GM18858 (cell line): ENCODE measurements at regions not wholly inside any gene's neighbourhood (a gene's known extent, or its start where the extent isn't known, plus 50 kb on each side); places are given as distances from the start of the nearest gene placed in this dataset.
"Not testable (repeated sequence)": the region's sequence is repeated elsewhere in the genome, so short reads cannot be mapped to it uniquely, and the experiment has no call there.

Source experiments
- ATAC-seq: cut with Tn5 transposase; IDR thresholded peaks from one replicate; pipeline ENCODE4 v1.9.1; 2021; ENCODE audit not compliant: unreplicated experiment

DNA sequence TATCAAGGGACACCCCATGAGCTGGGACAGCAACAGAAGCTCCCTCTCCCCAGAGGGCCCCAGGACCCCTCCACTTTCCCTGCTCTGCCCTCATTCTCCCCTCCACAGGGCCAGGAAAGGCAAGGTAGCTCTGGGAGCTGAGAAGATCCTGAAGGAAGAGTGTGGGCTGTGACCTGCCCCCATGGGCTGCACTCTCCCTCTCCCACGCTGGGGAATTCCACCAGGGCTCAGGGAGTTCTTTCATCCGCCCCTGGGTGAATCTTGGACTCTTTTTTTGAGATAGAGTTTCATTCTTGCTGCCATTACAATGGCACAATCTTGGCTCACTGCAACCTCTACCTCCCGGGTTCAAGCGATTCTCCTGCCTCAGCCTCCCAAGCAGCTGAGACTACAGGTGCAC, 73.8 kb downstream of the C9orf50 start:
- ATAC-seq, result no peak

DNA sequence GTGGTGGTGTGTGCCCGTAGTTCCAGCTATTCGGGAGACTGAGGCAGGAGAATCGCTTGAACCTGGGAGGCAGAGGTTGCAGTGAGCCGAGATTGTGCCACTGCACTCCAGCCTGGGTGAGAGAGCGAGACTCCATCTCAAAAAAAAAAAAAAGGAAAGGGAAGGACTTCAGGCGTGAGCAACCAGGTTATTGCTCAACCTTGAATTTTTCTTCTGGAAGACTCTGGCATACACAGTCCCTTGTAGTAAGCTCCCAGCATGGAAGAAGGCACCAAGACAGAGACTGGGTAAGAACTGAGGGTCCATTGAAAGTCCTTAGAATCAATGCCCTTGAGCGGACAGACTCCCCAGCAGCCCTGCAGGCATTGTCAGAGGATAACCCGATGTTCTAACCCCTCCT, 75.0 kb downstream of the C9orf50 start:
- not testable (repeated sequence) for ATAC-seq

DNA sequence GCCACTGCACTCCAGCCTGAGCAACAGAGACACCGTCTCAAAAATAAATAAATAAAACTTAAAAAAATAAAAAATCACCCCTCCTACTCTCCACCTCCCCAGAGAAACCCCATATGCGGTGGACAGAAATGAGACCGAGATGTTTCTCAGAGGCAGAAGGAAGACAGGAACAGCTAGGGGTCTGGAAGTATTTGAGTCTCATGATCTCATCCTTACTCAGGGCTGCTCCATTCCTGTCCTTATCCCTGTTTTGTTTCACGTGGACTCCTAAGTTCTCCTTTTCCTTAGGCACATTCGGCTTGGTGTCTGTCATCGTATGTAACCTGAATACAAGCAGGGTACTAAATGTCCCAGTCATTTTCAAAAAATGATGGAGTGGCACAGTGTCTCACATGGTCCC, 76.1 kb downstream of the C9orf50 start:
- no peak for ATAC-seq

DNA sequence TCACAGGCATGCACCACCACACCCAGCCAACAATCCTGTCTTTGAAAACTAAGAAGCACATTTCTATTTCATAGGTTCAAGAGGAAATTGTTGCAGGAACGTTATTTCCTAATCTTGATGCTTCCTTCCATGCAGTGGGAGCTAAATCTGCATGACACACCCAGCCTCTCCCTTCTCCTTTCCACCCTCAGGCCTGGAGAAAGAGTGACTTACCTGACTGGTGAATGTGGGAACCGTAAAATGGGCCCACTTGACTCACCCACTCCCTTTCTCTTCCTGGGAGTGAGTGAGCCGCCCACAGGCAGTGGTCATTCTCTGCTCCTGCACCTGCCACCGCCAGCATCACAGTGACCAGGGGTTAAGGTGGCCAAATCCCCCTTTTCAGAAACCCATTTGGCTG, 78.2 kb downstream of the C9orf50 start:
- no peak for ATAC-seq

DNA sequence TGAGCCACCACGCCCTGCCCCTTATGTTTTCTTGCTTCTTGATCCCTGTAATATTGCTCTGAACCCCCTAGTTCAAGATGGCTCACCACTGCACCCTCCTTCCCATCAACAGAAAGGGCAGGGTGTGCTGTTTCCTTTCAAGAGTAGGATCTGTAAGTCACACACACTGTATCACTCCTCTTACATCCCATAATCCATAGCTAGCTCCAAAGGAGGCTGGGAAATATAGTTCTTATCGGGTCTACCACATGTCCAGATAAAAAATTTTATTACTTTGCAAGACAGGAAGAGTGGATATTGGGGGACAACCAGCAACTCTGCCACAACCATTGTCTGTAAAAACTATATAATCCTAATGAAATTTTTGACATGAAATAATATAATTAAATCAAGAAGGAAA, 79.6 kb downstream of the C9orf50 start:
- no peak for ATAC-seq

DNA sequence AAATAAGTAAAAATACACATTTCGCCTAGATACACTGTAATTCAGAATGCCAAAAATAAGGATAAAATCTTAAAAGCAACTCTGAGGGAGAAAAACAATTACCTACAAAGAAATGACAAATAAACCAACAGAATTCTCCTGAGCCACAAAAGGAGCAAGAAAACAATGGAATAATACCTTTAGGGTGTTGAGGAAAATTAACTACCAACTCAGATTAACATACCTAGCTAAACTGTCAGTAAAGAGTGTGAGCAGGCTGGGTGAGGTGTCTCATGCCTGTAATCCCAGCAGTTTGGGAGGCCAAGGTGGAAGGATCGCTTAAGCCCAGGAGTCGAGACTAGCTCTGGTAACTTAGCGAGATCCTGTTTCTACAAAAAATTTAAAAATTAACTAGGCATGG, 81.5 kb downstream of the C9orf50 start:
- ATAC-seq, result no peak

DNA sequence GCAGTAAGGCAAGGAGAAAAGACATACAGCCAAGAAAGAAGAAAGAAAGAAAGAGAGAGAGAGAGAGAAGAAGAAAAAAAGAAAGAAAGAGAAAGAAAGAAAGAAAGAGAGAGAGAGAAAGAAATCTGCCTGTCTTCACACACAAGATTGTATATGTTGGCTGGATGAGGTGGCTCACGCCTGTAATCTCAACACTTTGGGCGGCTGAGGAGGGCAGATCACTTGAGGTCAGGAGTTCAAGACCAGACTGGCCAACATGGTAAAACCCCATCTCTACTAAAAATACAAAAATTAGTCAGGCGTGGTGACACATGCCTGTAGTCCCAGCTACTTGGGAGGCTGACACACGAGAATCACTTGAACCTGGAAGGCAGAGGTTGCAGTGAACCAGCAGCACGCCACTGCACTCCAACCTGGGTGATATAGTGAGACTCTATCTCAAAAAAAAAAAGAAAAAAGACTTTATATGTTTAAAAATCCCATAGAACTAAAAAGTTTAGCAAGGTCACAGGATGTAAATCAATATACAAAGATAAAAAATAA, 89.0 kb downstream of the C9orf50 start:
- ATAC-seq, result not testable (repeated sequence)

DNA sequence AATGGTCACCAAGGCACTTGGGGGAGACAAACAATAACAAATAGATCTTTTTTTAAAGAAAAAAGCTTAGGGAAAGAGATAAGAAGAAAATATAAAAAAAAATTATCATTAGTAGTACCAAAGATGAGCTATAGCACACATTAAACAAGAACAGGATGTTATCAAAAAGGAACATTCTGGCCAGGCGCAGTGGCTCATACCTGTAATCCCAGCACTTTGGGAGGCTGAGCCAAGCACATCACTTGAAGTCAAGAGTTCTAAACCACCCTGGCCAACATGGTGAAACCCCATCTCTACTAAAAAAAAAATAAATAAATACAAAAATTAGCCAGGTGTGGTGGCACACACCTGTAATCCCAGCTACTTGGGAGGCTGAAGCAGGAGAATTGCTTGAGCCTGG, 92.9 kb downstream of the C9orf50 start:
- not testable (repeated sequence) for ATAC-seq

DNA sequence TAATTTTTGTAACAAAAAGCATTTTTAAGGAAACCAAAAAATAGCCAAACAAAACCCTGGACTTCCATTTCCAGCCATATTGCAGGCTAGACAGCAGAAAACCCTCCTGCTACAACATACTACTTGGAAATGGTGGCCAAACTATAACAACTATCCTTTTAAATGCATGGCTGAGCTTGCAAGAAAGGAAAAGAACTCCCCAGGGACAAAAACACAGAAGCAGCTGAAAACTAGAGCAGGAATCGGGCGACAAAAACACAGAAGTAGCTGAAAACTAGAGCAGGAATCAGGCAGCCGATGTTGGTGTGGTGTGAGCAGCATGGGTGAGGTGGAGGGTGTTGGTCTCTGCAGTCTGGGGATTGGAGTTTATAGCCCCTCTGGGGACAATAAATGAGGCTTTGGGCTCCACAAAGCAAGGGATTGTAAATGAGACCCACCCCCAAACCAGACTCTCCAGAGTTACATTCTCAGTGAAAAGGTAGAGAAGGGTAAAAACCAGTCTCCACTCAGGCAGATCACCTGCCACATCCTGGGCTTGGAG, 95.2 kb downstream of the C9orf50 start:
- no peak for ATAC-seq

DNA sequence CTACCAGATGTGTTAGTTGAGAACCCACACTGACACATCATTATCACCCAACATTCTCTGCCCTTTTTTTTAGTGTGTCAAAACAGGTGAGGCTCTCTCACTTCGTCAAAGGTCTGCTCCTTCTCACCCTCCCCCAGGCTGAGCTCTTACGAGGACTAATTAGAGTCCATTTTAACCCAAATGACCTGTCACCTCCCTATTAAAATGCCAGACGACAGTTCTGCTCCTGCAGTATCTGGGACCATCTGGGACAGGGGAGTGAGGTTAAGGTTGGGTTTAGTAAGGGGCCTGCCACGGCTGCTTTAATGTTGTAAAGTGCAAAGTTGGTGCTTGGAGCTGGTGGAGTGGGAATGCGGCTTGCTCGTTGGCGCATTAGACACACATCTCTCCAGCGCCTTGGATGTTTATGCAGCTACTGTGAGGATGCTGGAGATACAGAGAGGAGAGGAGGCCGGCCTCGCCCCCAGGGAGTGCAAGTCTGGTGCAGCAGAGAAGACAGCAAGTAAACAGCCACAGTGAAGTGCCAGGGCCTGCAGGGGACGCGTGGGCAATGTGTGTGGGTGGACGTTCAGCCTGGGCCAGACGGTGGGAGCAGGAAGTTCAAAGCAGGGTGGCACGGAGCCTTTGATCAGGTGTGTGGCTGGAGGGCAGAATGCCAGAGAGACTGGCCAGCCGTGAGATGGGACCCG, 96.2 kb downstream of the C9orf50 start:
- ATAC-seq, result no peak

DNA sequence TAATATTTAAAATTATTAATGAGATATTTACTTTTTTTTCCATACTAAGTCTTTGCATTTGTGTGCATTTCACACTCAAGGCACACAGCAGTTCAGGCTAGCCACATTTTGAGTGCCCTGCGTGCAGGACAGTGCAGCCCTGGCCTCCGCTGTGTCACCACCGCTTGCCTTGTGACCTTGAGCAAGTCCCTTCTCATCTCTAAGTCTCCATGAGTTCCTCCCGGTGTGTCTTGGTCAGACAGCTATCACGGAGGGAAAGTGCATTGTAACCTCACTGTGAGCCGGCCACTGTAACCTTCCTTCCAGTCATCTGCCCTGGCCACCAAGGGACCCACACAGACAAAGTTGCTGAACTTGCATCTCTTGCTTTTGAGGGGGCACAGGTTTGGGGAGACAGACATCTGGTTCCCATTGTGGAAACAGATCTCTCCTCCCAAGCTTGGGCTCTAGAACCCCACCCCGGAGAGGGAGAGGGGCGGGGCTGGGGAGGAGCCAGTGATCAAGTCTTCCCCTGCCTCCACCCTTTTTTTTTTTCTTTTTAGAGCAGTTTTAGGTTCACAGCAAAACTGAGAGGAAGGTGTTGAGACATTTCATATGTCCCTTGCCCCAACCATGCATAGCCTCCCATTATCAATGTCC, 96.8 kb downstream of the C9orf50 start:
- ATAC-seq, result no peak

DNA sequence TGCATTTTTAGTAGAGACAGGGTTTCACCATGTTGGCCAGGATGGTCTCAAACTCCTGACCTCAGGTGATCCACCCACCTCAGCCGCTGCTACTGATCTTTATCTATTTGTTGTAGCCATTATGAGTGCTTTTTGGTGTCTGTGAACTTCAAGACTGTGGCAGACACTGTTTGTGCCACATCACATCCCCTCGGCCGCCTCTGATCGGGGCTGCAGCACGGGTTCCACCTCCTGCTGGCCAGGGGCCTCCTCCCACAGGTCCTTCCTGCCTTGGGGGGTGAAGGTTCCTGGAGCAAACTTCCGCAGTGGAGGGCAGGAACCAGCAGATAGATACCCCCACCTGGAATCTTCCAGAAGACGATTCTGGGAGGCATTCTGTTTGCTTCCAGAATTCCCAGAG, 98.5 kb downstream of the C9orf50 start:
- ATAC-seq, result no peak

DNA sequence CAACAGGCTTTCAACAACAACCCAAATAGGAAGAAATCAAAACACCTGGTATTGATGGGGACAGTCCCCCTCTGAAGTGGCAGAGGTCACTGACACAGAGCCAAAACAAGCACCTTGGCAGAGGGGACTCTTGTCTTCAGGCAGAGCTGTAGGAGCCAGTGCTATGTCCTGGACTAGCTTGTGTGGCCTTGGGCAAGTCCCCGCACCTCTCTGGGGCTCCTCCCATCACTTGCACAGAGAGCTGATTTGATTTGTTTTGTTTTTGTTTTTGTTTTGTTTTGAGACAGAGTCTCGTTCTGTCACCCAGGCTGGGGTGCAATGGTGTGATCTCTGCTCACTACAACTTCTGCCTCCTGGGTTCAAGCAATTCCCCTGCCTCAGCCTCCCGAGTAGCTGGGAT, 100.8 kb downstream of the C9orf50 start:
- no peak for ATAC-seq

DNA sequence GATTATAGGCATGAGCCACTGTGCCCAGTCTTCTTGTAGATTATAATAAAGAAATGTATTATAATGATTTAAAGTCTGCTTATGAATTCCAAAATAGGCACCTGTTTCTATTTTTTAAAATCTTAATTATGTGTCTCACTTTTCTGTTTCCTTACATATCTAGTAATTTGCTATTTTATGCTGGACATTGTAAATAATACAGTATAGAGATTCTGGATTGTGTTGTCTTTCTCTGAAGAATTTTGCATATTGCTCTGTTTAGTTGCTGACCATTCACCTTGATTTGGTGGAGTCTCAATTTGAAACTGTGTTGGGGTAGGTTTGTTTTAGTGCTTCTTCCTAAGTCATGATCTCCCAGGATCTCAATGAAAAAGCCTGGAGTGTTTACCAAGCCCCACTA, 102.8 kb downstream of the C9orf50 start:
- no peak for ATAC-seq

DNA sequence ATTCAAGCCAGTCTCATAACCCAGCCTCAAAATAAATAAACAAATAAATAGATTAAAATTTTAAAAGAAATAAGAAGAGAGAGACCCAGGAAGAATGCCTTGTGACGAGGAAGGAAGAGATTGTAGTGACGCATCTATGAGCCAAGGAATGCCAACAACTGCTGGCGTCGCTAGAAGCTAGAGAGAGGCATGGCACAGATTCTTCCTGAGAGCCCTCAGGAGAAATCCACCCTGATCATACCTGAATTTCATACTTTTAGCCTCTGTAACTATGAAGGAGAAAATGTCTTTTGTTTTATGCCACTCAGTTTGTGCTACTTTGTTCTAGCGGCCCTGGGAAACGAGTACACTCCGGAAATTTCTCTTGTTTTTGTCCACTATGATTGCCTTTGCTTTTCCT, 103.9 kb downstream of the C9orf50 start:
- ATAC-seq, result no peak

DNA sequence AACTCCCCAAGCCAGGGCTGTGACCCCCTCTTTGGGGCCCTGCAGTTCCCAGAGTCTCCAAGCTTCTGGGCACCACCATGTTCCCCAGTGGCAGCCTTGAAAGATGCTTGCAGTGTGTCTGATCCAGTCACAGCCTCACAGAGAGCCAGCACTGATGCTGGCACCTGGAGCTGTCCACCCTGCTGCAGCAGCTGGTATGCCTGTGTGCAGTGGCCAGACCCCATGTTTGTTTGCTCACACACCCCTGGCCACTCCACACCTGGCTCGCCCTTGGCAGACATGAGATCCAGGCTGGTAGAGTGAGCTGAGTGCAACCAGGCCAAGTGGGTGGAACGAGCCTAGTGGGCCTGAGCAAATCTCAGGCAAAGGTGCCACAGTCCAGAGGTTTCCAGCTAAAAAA, 106.0 kb downstream of the C9orf50 start:
- no peak for ATAC-seq

DNA sequence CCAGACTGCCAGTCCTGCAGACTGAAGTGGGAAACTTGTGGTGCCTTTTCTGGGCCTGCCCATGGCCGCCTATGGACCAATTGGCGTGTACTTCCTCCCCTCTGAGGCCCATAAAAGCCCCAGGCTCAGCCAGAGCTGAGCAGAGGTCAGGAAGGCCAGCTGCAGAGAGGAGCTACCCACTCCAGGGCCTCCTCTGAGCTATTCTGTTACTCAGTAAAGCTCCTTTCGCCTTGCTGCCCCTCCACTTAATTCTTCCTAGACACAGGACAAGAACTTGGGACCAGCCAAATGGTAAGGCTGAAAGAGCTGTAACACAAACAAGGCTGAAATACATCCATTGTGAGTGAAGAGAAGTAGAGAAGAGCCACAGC, 106.4 kb downstream of the C9orf50 start:
- no peak for ATAC-seq

DNA sequence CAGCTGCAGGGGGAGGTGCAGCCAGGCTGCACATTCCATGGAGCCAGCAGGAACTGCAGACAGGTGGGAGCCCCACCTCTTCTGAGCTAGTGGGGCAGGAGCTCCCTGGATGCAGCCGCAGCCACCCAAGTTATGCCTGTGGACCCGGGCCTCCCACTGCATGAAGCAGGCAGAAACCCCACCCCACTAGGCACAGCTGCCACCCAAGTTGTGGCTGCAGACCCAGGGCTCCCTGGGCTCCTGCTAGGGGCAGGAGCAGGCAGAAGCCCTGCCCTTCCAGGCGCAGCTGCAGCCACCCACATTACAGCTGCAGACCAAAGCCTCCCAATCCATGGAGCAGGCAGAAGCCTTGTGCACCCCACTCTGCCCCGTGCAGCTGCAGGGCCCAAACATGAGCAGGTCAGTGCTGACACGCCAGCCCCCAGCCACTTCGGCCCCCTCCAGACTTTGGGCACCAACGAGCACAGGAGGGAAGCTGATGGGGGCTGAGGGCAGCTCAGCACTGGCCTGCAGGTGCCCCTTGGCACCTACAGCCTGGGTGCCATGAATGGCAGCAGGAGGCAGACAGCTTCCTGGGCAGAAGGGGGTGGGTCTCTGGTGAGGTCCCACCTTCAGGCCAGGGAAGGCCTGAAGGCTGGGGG, 106.9 kb downstream of the C9orf50 start:
- no peak for ATAC-seq

DNA sequence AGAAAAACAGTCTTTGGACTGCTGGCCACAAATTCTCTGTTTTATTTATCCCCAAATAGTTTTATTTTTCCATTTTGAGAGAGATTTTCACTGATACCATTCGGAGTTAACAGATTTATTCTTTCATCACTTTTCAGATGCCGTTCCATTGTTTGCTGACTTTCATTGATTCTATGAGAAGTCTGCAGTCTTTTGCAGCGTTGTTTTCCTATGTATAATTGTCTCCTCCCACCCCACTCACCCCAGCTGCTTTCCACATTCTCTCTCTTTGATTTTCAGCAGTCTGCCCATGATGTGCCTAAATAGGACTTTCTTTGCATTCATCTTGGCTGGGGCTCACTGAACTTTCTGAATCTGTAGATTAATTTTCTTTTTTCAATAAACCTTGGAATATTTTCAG, 107.6 kb downstream of the C9orf50 start:
- no peak for ATAC-seq

DNA sequence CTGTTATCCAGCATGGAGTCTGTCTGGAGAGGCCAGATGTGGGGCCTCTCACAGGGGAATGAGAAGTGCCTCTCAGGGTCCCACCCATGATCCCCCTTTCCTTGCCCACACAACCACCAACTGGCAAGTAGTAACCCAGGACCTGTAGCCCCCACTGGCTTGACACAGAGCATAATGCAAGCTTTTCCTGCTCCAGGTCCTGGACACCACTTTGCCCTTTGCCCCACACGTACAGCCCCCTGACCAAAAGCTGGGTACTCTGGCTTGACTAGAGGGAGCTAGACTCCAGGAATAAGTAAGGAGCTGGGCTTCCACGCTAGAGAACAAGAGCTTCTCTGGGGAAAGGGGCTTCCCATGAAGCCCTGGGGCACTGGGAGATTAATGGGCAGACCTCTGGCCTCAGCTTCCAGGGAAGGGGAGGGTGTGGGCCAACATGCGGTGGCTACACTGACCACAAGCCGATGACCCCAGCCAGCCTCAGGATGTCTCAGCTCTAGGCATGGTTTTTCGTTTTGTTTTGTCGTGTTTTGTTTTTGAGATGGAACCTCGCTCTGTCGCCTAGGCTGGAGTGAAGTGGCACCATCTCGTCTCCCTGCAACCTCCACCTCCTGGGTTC, 109.5 kb downstream of the C9orf50 start:
- ATAC-seq, result no peak

DNA sequence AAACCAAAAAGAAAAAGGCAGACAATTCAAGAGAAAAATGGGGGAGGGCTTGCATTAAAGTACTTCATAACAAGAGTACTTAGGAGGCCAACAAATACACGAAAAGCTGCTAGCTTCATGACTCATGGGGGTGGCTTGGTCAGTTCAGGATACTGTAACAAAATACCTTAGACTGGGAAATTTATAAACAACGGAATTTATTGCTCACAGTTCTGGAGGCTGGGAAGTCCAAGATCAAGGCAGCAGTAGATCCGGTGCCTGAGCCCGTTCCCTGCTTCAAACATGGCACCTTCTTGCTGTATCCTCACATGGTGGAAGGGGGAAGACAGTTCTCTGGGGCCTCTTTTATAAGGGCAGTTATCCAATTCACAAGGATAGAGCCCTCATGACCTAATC, 111.4 kb downstream of the C9orf50 start:
- no peak for ATAC-seq

DNA sequence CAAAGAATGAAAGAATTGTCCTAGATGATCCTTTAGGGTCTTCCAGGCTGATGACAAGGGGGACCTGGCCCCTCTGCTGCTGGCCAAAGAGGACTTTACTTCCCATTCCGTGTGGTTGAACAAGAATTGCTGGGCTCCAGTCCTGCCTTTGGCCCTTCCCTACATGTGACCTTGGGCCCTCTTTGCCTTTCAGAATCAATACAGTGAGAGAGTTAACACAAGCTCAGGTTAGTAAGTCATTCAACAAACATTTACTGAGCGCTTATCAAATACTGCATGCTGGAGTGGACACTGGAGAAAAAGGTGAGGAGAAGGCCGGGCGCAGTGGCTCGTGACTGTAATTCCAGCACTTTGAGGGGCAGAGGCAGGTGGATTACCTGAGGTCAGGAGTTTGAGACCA, 113.1 kb downstream of the C9orf50 start:
- ATAC-seq, result no peak
